ENCODE measurements at regions not wholly inside any gene's neighbourhood (a gene's known extent, or its start where the extent isn't known, plus 50 kb on each side); places are given as distances from the start of the nearest gene placed in this dataset.

- no peak for ATAC-seq
- intact Hi-C loops (cut with DNase I) = no loop called here
- DNase-seq = no peak
Observed at GRCh38 chr7:25792586-25792985, 359.4 kb upstream of the NFE2L3 start.

DNA sequence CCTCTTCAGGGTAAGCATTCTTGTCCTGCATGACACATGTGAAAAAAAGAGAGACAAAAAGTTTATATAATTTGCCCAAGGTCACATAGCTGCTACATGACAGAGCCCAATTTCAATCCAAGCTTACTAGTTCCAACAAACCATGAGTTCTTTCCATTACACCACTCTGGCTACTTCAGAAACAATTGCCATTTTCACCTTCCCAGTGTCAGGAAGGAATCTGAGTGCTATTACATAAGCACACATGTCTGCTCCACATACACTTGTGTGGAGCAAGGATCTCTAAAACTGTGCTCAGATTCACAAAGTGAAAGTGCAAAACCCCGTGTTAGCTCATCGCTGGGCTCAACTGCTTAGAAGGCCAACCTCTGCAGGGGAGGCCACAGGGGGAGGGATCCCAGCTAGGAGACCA, 356.2 kb upstream of the NFE2L3 start:
- ATAC-seq (peak in 1 of 2 donors; percentile 44), DNase-seq (no peak)
- intact Hi-C loops (cut with DNase I) = no loop called here

GRCh38 chr7:25798344-25798743, 353.7 kb upstream of the NFE2L3 start:
- intact Hi-C loops (cut with DNase I) = no loop called here
- ATAC-seq (no peak), DNase-seq (no peak)

DNA sequence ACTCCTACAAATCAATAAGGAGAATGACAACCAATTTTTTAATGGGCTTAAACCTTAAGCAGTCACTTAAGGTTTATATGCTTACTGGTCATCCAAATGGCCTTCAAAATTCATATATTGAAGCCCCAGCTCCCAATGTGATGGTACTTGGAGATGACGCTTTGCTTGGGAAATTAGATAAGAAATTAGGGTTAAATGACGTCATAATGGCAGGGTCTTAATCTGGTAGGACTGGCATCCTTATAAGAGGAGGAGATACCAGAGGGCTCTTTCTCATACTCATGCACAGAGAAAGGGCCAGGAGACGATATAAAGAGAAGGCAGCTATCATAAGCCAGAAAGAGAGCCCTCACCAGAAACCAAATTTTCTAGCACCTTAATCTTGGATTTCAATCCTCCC, 350.8 kb upstream of the NFE2L3 start:
- intact Hi-C loops (cut with DNase I) = no loop called here
- DNase-seq (no peak), ATAC-seq (no peak)

- DNase-seq (no peak), ATAC-seq (no peak)
- intact Hi-C loops (cut with DNase I) = no loop called here
Observed at GRCh38 chr7:25802057-25802456, 349.9 kb upstream of the NFE2L3 start.

GRCh38 chr7:25802473-25802872, 349.5 kb upstream of the NFE2L3 start:
- DNase-seq (no peak), ATAC-seq (no peak)
- intact Hi-C loops (cut with DNase I) = no loop called here

- ATAC-seq = peak in 1 of 2 donors; percentile 53
- intact Hi-C loops (cut with DNase I) = no loop called here
- DNase-seq = no peak
Observed at GRCh38 chr7:25803117-25803887, 348.7 kb upstream of the NFE2L3 start.

DNA sequence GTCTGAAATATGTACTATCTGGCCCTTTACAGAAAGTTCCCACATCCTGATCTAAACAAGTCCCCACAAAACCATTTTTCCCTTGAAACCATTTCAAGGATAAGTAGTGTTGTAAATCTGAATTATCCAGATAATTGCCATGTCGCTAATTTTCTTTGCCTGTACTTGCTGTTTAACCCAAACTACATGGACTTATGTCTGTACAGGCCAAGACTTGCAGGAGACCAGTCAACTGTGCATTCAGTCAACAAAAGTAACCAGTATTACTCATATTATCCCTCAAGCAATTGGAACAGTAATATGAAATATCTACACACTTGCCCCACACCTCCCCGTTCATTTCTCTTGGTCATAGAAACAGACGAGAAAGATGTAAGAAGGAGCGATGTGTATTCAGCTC, 347.8 kb upstream of the NFE2L3 start:
- DNase-seq = no peak
- no peak for ATAC-seq
- intact Hi-C loops (cut with DNase I) = no loop called here

- intact Hi-C loops (cut with DNase I) = no loop called here
- peak in 1 of 2 donors; percentile 26 for ATAC-seq
- no peak for DNase-seq
Observed at GRCh38 chr7:25805027-25805687, 346.8 kb upstream of the NFE2L3 start.

DNA sequence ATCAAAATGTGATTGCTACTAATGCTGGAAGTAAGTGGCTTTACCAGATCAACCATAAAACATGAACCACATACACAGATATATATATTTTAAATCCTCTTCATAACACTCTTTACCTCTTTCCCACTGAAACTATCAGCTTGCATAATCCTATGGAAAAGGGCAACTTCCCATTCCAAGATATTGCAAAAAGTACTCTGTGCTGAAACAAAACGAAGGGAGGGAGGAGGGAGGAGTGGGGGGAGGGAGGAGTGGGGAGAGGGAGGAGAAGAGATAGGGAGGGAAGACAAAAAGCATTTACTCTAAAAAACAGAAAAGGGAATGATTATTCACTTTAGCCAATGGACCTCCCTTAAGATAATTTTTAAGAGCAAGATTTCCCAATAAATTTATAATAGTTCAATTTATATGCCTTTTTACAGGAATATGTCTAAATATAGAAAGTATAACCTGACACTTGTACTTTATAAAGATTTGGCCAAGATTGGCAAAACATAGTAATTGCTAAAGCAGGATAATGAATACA, 344.8 kb upstream of the NFE2L3 start:
- intact Hi-C loops (cut with DNase I) = no loop called here
- no peak for DNase-seq
- peak in 1 of 2 donors; percentile 44 for ATAC-seq

DNA sequence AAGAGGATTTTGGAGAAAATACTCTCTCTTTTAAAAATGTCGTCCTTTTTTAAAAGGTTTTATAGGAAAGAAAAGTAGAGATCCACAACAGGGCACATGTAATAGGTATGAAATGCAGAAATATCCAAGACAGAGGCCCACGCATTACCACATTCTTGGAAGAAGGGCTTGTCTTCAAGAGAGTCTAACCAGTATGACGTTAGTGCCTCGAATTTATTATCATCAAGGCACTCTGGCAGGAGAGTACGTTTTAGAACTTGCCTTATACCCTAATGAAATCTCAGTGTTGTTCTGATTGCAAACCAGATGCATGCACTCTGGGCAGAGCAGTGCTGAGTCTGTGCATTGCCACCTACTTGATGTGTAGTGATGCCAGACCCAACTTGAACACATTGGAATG, 342.6 kb upstream of the NFE2L3 start:
- ATAC-seq = no peak

GRCh38 chr7:25812086-25812850, 339.7 kb upstream of the NFE2L3 start:
- intact Hi-C loops (cut with DNase I) = no loop called here
- ATAC-seq (no peak), DNase-seq (no peak)

More for the DNA sequence above, 342.6 kb upstream of the NFE2L3 start:
- no peak for DNase-seq
- intact Hi-C loops (cut with DNase I) = no loop called here

- intact Hi-C loops (cut with DNase I) = no loop called here
- no peak for DNase-seq
- no peak for ATAC-seq
Observed at GRCh38 chr7:25813381-25813780, 338.6 kb upstream of the NFE2L3 start.

DNA sequence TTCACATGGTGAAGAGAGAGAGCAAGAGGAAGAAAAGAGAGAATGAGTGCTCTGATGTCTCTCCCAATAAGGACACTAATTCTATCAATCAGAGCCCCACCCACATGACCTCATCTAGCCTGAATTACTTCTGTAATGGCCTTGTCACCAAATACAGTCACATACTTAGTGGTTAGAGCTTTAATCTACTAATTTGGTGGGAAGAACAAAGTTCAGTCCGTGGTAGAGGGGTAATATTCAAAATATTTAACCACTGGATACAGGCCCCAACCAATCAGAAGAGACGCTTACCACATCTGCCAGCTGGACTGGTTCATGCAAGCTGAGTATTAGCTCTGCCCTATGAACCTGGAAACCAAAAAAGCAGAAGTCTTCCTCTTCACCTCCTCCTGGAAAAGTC, 336.3 kb upstream of the NFE2L3 start:
- DNase-seq = no peak
- ATAC-seq = no peak
- intact Hi-C loops (cut with DNase I) = no loop called here

GRCh38 chr7:25820432-25821040, 331.5 kb upstream of the NFE2L3 start:
- intact Hi-C loops (cut with DNase I) = no loop called here
- ATAC-seq (no peak), DNase-seq (no peak)

DNA sequence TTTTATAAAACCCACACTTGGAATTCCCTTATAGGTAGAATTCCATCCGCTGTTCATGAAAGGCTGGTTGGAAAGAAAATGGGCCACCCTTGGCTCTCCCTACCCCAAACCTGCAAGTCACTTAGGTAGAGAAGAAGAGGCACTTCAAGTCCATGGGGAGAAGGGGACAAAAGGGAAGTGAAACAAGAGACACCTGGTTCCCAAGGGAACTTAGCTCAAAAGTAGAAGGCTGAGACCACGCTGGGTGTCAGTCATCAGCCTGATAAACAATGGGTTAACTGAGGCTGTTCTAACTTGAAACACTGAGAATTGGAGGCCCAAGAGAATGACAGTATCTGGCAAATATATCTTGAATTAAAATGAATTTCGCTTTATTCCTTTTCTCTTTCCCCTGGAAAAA, 330.8 kb upstream of the NFE2L3 start:
- intact Hi-C loops (cut with DNase I) = no loop called here
- ATAC-seq (no peak), DNase-seq (no peak)

GRCh38 chr7:25822823-25823222, 329.2 kb upstream of the NFE2L3 start:
- no peak for ATAC-seq
- intact Hi-C loops (cut with DNase I) = no loop called here

GRCh38 chr7:25823571-25823970, 328.4 kb upstream of the NFE2L3 start:
- ATAC-seq = no peak
- no peak for DNase-seq
- intact Hi-C loops (cut with DNase I) = no loop called here

More at GRCh38 chr7:25822823-25823222, 329.2 kb upstream of the NFE2L3 start:
- DNase-seq = no peak

- intact Hi-C loops (cut with DNase I) = no loop called here
- DNase-seq (no peak), ATAC-seq (no peak)
Observed at GRCh38 chr7:25828468-25828867, 323.5 kb upstream of the NFE2L3 start.

Measured in left cardiac atrium (tissue), 4 donors.